ENCODE measurements at regions not wholly inside any gene's neighbourhood (a gene's known extent, or its start where the extent isn't known, plus 50 kb on each side); places are given as distances from the start of the nearest gene placed in this dataset.
"Not testable (repeated sequence)": the region's sequence is repeated elsewhere in the genome, so short reads cannot be mapped to it uniquely, and the experiment has no call there.

DNA sequence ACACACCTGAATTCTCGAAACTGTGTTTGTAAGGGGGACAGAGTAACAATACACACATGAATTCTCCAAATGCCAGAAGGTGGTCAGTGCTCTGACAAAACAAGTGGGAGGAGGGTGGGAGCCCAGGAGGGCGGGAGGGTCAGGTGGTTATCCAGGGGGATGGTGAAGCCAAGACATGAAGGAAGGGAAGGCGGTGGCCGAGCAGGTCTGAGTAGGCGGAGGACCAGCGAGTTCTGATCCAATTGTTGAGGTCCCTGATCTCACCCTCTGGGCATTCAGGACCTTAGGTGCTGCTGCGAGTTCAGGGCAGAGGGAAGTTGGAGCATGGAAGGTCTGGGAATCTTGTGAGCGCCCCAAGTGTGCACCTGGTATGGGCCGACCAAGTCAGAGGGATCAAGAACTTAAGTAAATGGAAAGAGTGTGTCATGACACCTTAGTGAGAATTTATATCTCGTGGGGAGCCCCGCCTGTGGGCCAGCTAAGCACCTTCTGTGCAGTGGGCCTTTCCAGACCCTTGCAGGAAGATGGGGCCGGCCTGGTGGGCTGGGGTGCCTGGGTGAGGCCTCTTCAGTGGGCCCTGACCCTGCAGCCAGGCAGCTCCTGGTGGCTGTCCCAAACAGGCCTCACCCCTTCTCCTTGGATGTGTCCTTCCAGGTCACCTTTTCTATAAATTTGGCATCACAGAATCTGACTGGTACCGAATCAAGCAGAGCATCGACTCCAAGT is 86.1 kb downstream of the NPIPB11 start:
- no peaks in the 10 kb centered on the region for H3K9me3 ChIP-seq (ENCODE audit: insufficient read depth, low read depth, low read length)
- no peaks in the 10 kb centered on the region for H3K27me3 ChIP-seq (ENCODE audit: insufficient read depth, low read length, poor library complexity, severe bottlenecking)
- H3K4me1 ChIP-seq (ENCODE audit: insufficient read depth, low read length, poor library complexity, severe bottlenecking) = no peaks in the 10 kb centered on the region
- H2AFZ ChIP-seq (ENCODE audit: low read length) = no peak overlapping the region
- H3K4me3 ChIP-seq (ENCODE audit: low read length, poor library complexity, severe bottlenecking) = no peak overlapping the region
- H3K4me2 ChIP-seq (ENCODE audit: low read depth, low read length, poor library complexity, severe bottlenecking) = no peak overlapping the region
- no peaks in the 10 kb centered on the region for H3K79me2 ChIP-seq (ENCODE audit: insufficient read depth, low read length)
- H4K20me1 ChIP-seq (ENCODE audit: insufficient read depth, low read length, poor library complexity, severe bottlenecking) = no peaks in the 10 kb centered on the region
- H3F3A ChIP-seq (ENCODE audit: low read depth) = no peaks in the 10 kb centered on the region
- TF ChIP-seq, protein P1, sequence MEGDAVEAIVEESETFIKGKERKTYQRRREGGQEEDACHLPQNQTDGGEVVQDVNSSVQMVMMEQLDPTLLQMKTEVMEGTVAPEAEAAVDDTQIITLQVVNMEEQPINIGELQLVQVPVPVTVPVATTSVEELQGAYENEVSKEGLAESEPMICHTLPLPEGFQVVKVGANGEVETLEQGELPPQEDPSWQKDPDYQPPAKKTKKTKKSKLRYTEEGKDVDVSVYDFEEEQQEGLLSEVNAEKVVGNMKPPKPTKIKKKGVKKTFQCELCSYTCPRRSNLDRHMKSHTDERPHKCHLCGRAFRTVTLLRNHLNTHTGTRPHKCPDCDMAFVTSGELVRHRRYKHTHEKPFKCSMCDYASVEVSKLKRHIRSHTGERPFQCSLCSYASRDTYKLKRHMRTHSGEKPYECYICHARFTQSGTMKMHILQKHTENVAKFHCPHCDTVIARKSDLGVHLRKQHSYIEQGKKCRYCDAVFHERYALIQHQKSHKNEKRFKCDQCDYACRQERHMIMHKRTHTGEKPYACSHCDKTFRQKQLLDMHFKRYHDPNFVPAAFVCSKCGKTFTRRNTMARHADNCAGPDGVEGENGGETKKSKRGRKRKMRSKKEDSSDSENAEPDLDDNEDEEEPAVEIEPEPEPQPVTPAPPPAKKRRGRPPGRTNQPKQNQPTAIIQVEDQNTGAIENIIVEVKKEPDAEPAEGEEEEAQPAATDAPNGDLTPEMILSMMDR (conservative IDR thresholded peaks at IDR 0.05; ENCODE audit: low read length) = no peak
- TF ChIP-seq EZH2phosphoT487 (IDR thresholded peaks at IDR 0.05; ENCODE audit: borderline replicate concordance) = no peak
- no peaks in the 10 kb centered on the region for H3K36me3 ChIP-seq (ENCODE audit: insufficient read depth, low read length)
- no peaks in the 10 kb centered on the region for H3K9me2 ChIP-seq (replicated peaks; ENCODE audit: low read depth, low read length)
- H3K9ac ChIP-seq (ENCODE audit: low read depth, low read length, poor library complexity, severe bottlenecking) = no peak overlapping the region

DNA sequence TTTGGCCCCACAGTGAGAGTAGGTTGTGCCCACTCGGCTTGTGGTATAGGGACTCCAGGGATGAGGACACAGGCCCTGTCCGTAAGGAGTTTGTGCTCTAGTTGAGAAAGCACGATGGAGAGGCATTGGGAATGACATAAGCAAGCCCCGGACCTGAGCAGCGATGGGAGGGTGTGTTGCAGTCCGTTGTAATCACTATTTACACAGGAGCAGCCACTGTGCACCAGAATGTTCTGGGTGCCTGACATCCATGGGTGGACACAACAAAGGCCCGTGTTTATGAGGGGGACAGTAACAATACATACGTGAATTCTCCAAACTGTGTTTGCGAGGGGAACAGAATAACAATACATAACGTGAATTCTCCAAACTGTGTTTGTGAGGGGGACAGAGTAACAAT is 86.8 kb downstream of the NPIPB11 start:
- no peaks in the 10 kb centered on the region for H3K27me3 ChIP-seq (ENCODE audit: insufficient read depth, low read length, poor library complexity, severe bottlenecking)
- no peaks in the 10 kb centered on the region for H3K36me3 ChIP-seq (ENCODE audit: insufficient read depth, low read length)
- no peaks in the 10 kb centered on the region for H4K20me1 ChIP-seq (ENCODE audit: insufficient read depth, low read length, poor library complexity, severe bottlenecking)
- H3K9me3 ChIP-seq (ENCODE audit: insufficient read depth, low read depth, low read length) = no peaks in the 10 kb centered on the region
- no peaks in the 10 kb centered on the region for H3K4me1 ChIP-seq (ENCODE audit: insufficient read depth, low read length, poor library complexity, severe bottlenecking)
- no peaks in the 10 kb centered on the region for H3K79me2 ChIP-seq (ENCODE audit: insufficient read depth, low read length)
- no peak overlapping the region for H3K4me3 ChIP-seq (ENCODE audit: low read length, poor library complexity, severe bottlenecking)
- no peak for TF ChIP-seq EZH2phosphoT487 (IDR thresholded peaks at IDR 0.05; ENCODE audit: borderline replicate concordance)
- TF ChIP-seq, protein P1 (conservative IDR thresholded peaks at IDR 0.05; ENCODE audit: low read length) = no peak
- H3K9me2 ChIP-seq (replicated peaks; ENCODE audit: low read depth, low read length) = no peaks in the 10 kb centered on the region
- no peak overlapping the region for H2AFZ ChIP-seq (ENCODE audit: low read length)
- no peaks in the 10 kb centered on the region for H3F3A ChIP-seq (ENCODE audit: low read depth)
- no peak overlapping the region for H3K4me2 ChIP-seq (ENCODE audit: low read depth, low read length, poor library complexity, severe bottlenecking)
- H3K9ac ChIP-seq (ENCODE audit: low read depth, low read length, poor library complexity, severe bottlenecking) = no peak overlapping the region

DNA sequence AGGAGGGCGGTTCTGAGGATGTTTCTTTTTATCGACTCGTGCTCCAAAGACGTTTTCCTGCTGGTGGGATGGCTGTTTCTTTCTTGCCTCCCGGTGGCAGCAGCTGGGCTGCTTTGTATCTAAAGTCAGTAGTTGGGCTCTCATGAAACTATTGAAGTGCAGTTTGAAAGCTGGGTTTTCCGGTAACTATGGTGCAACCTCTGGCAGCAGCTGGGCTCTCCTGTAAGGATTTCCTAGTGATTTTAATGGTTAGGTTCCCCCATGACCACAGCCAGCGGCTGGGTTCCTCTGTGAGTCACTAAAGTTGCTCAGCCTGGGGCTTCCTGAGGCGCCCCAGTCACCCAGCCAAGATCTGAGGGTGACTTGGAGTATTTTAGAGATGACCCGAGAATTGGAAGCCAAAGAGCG is 87.9 kb downstream of the NPIPB11 start:
- not testable (repeated sequence) for H3K36me3 ChIP-seq (ENCODE audit: insufficient read depth, low read length); H3F3A ChIP-seq (ENCODE audit: low read depth); H3K9me2 ChIP-seq (replicated peaks; ENCODE audit: low read depth, low read length); H3K4me3 ChIP-seq (ENCODE audit: low read length, poor library complexity, severe bottlenecking); H2AFZ ChIP-seq (ENCODE audit: low read length); H3K4me1 ChIP-seq (ENCODE audit: insufficient read depth, low read length, poor library complexity, severe bottlenecking); H3K9ac ChIP-seq (ENCODE audit: low read depth, low read length, poor library complexity, severe bottlenecking); H3K79me2 ChIP-seq (ENCODE audit: insufficient read depth, low read length); H4K20me1 ChIP-seq (ENCODE audit: insufficient read depth, low read length, poor library complexity, severe bottlenecking); H3K4me2 ChIP-seq (ENCODE audit: low read depth, low read length, poor library complexity, severe bottlenecking); H3K27me3 ChIP-seq (ENCODE audit: insufficient read depth, low read length, poor library complexity, severe bottlenecking); H3K9me3 ChIP-seq (ENCODE audit: insufficient read depth, low read depth, low read length)

DNA sequence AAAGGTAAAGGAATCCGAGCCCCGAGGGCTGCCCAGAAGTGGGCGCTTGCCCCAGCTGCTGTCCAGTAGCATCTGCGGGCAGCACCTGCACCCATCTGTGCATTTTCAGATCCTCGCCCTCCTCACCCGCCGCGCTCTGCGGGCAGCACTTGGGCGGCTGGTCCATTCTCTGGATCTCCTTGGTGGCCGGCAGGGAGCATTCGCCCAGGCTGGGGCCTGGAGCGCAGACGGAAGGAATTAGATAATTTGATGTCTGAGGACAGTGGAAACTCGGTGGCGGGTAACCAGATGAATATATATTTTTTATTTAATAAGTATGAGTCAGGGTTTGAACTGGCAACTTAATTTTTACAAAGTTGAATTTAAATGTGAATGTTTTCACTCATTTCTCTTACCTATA is 88.5 kb downstream of the NPIPB11 start:
- no peaks in the 10 kb centered on the region for H3F3A ChIP-seq (ENCODE audit: low read depth)
- no peaks in the 10 kb centered on the region for H3K9me2 ChIP-seq (replicated peaks; ENCODE audit: low read depth, low read length)
- H3K9ac ChIP-seq (ENCODE audit: low read depth, low read length, poor library complexity, severe bottlenecking) = no peak overlapping the region
- no peaks in the 10 kb centered on the region for H3K36me3 ChIP-seq (ENCODE audit: insufficient read depth, low read length)
- H3K79me2 ChIP-seq (ENCODE audit: insufficient read depth, low read length) = no peaks in the 10 kb centered on the region
- TF ChIP-seq, protein P1 (conservative IDR thresholded peaks at IDR 0.05; ENCODE audit: low read length) = no peak
- no peak for TF ChIP-seq EZH2phosphoT487 (IDR thresholded peaks at IDR 0.05; ENCODE audit: borderline replicate concordance)
- no peak overlapping the region for H3K4me2 ChIP-seq (ENCODE audit: low read depth, low read length, poor library complexity, severe bottlenecking)
- H3K9me3 ChIP-seq (ENCODE audit: insufficient read depth, low read depth, low read length) = no peaks in the 10 kb centered on the region
- H3K27me3 ChIP-seq (ENCODE audit: insufficient read depth, low read length, poor library complexity, severe bottlenecking) = no peaks in the 10 kb centered on the region
- no peak overlapping the region for H3K4me3 ChIP-seq (ENCODE audit: low read length, poor library complexity, severe bottlenecking)
- H2AFZ ChIP-seq (ENCODE audit: low read length) = no peak overlapping the region
- H4K20me1 ChIP-seq (ENCODE audit: insufficient read depth, low read length, poor library complexity, severe bottlenecking) = no peaks in the 10 kb centered on the region
- H3K4me1 ChIP-seq (ENCODE audit: insufficient read depth, low read length, poor library complexity, severe bottlenecking) = no peaks in the 10 kb centered on the region

All from Loucy (cell line).